SK-N-SH (cell line): ENCODE measurements at regions not wholly inside any gene's neighbourhood (a gene's known extent, or its start where the extent isn't known, plus 50 kb on each side); places are given as distances from the start of the nearest gene placed in this dataset.

Experiments
- CTCF ChIA-PET: fragments of 300-600, 350-600 bp; formaldehyde crosslinking; extraction: SDS; loops from one replicate; lab custom pipeline; 2021; lab: Yijun Ruan, JAX
- POLR2A ChIA-PET: fragments of 350-600 bp; sonication (Branson Sonifier 250); formaldehyde crosslinking; extraction: SDS; loops from one replicate; lab custom pipeline; 2020; ENCODE audit warnings: antibody characterized with exemption, inconsistent platforms; lab: Yijun Ruan, JAX
- DNase-seq: peaks from one replicate; pipeline ENCODE4 v3.0.0; 2012
- H2AFZ ChIP-seq: fragments of 200-600 bp; sonication (generic); 2 replicates; pipeline ENCODE4 v1.8.1; 2016; ENCODE audit warnings: antibody characterized with exemption, mild to moderate bottlenecking, low read depth
- H3F3A ChIP-seq: fragments of 200-600 bp; sonication (generic); replicated peaks from 2 replicates; pipeline ENCODE3; 2016; ENCODE audit warnings: antibody characterized with exemption, mild to moderate bottlenecking; ENCODE audit not compliant: insufficient read depth
- H3K27ac ChIP-seq, 2 experiments: fragments of 200-500 bp in 1 of 2; fragments of 200-600 bp in 1 of 2; sonication (Bioruptor generic) in 1 of 2; sonication (generic), shearing (Covaris generic) in 1 of 2; 2 replicates each; pipeline versions ENCODE4 v1.5.1 to v1.6.1; 2014 to 2016; ENCODE audit warnings: low read depth in 2 of 2, inconsistent platforms in 1 of 2, low read length in 1 of 2, mild to moderate bottlenecking in 1 of 2, mixed read lengths in 1 of 2
- H3K27me3 ChIP-seq: fragments of 200-600 bp; sonication (generic), shearing (Covaris generic); 2 replicates; pipeline ENCODE4 v1.6.1; 2016; ENCODE audit warnings: mixed run types; ENCODE audit not compliant: insufficient read depth
- H3K36me3 ChIP-seq, 2 experiments: fragments of 200-500 bp in 1 of 2; fragments of 200-600 bp in 1 of 2; sonication (Bioruptor generic) in 1 of 2; sonication (generic) in 1 of 2; replicated peaks in 1 of 2; 2 replicates each; pipeline versions ENCODE3 to v1.5.1; 2014 to 2016; ENCODE audit warnings: low read length in 1 of 2, mild to moderate bottlenecking in 1 of 2; ENCODE audit not compliant: insufficient read depth in 2 of 2, control insufficient read depth in 1 of 2
- H3K4me1 ChIP-seq, 2 experiments: fragments of 200-500 bp in 1 of 2; fragments of 200-600 bp in 1 of 2; sonication (Bioruptor generic) in 1 of 2; sonication (generic), shearing (Covaris generic) in 1 of 2; 2 replicates each; pipeline versions ENCODE4 v1.5.1 to v1.6.1; 2014 to 2016; ENCODE audit warnings: low read depth in 1 of 2, low read length in 1 of 2, mixed run types in 1 of 2; ENCODE audit not compliant: insufficient read depth in 2 of 2, control insufficient read depth in 1 of 2
- H3K4me2 ChIP-seq: fragments of 200-600 bp; sonication (generic), shearing (Covaris generic); 2 replicates; pipeline ENCODE4 v1.6.1; 2017; ENCODE audit warnings: mixed run types
- H3K4me3 ChIP-seq, 2 experiments: fragments of 200-500 bp in 1 of 2; fragments of 200-600 bp in 1 of 2; sonication (Bioruptor generic) in 1 of 2; sonication (generic), shearing (Covaris generic) in 1 of 2; 2 replicates each; pipeline versions ENCODE4 v1.5.1 to v1.8.1; 2014 to 2016; ENCODE audit warnings: low read depth in 2 of 2, inconsistent platforms in 1 of 2, low read length in 1 of 2, mild to moderate bottlenecking in 1 of 2, mixed read lengths in 1 of 2, moderate library complexity in 1 of 2
- H3K79me2 ChIP-seq: fragments of 200-600 bp; sonication (generic); 2 replicates; pipeline ENCODE4 v1.8.1; 2017; ENCODE audit warnings: mild to moderate bottlenecking; ENCODE audit not compliant: insufficient read depth
- H3K9ac ChIP-seq: fragments of 200-600 bp; sonication (generic); 2 replicates; pipeline ENCODE4 v1.6.1; 2017; ENCODE audit warnings: mixed run types
- H3K9me2 ChIP-seq: fragments of 200-600 bp; sonication (generic); 2 replicates; pipeline ENCODE4 v1.6.1; 2017; ENCODE audit warnings: mixed run types
- H3K9me3 ChIP-seq: fragments of 200-600 bp; sonication (generic); 2 replicates; pipeline ENCODE4 v1.6.1; 2017; ENCODE audit warnings: mixed run types, mild to moderate bottlenecking, moderate library complexity
- H4K20me1 ChIP-seq: fragments of 200-600 bp; sonication (generic); 2 replicates; pipeline ENCODE4 v1.6.1; 2017; ENCODE audit warnings: mild to moderate bottlenecking, mixed run types; ENCODE audit not compliant: insufficient read depth
- CHD2 ChIP-seq: fragments of 150-350 bp; IDR thresholded peaks from 2 replicates; pipeline ENCODE4 v1.6.1; 2018; ENCODE audit warnings: low read length; ENCODE audit not compliant: partially characterized antibody
- ELF1 ChIP-seq: IDR thresholded peaks from 2 replicates; pipeline ENCODE4 v1.4.0; 2012
- EP300 ChIP-seq, 2 experiments: IDR thresholded peaks; 2 replicates each; pipeline versions ENCODE4 v1.4.0 to v1.6.1; 2012; ENCODE audit warnings: borderline replicate concordance in 1 of 2, low read depth in 1 of 2, low read length in 1 of 2
- FOSL2 ChIP-seq: IDR thresholded peaks from 2 replicates; pipeline ENCODE4 v1.4.0; 2012; ENCODE audit warnings: low read depth, mild to moderate bottlenecking, moderate library complexity, borderline replicate concordance
- GATA2 ChIP-seq: sonication (generic); formaldehyde crosslinking; IDR thresholded peaks from 2 replicates; pipeline ENCODE4 v1.5.0; 2020; ENCODE audit warnings: mild to moderate bottlenecking, missing genetic modification reagents
- JUND ChIP-seq: IDR thresholded peaks from 2 replicates; pipeline ENCODE4 v1.4.0; 2012
- MEF2A ChIP-seq: IDR thresholded peaks from 2 replicates; pipeline ENCODE4 v1.4.0; 2012; ENCODE audit warnings: low read depth, borderline replicate concordance
- NRF1 ChIP-seq: IDR thresholded peaks from 2 replicates; pipeline ENCODE4 v1.6.1; 2012; ENCODE audit warnings: low read depth, mild to moderate bottlenecking, low read length
- PBX3 ChIP-seq: IDR thresholded peaks from 2 replicates; pipeline ENCODE4; 2012
- RCOR1 ChIP-seq: fragments of 150-350 bp; IDR thresholded peaks from 2 replicates; pipeline ENCODE4 v1.6.1; 2017; ENCODE audit warnings: antibody characterized with exemption, low read length
- RFX5 ChIP-seq: IDR thresholded peaks from 2 replicates; pipeline ENCODE4 v1.6.1; 2012; ENCODE audit warnings: mild to moderate bottlenecking, improper control_type of control experiment, low read length
- RXRA ChIP-seq: IDR thresholded peaks from 2 replicates; pipeline ENCODE4 v1.4.0; 2012; ENCODE audit warnings: low read depth, mild to moderate bottlenecking, borderline replicate concordance
- SIN3A ChIP-seq: IDR thresholded peaks from 2 replicates; pipeline ENCODE4 v1.6.1; 2012; ENCODE audit warnings: low read depth, mild to moderate bottlenecking, low read length, moderate library complexity, borderline replicate concordance
- TAF1 ChIP-seq: IDR thresholded peaks from 2 replicates; pipeline ENCODE4 v1.6.1; 2012; ENCODE audit warnings: low read depth, mild to moderate bottlenecking, low read length, moderate library complexity, borderline replicate concordance
- TCF12 ChIP-seq: IDR thresholded peaks from 2 replicates; pipeline ENCODE4 v1.4.0; 2012
- TEAD4 ChIP-seq: IDR thresholded peaks from 2 replicates; pipeline ENCODE4 v1.4.0; 2012; ENCODE audit warnings: mild to moderate bottlenecking, borderline replicate concordance; ENCODE audit not compliant: insufficient read depth
- USF1 ChIP-seq: IDR thresholded peaks from 2 replicates; pipeline ENCODE4 v1.4.0; 2012; ENCODE audit warnings: low read depth, borderline replicate concordance
- USF2 ChIP-seq: fragments of 150-350 bp; IDR thresholded peaks from 2 replicates; pipeline ENCODE4 v1.6.1; 2017; ENCODE audit warnings: antibody characterized with exemption, low read length, low read depth, borderline replicate concordance
- YY1 ChIP-seq: IDR thresholded peaks from 2 replicates; pipeline ENCODE4 v1.4.0; 2012; ENCODE audit warnings: low read depth, mild to moderate bottlenecking
- WGBS: methylation state at CpG from one replicate; pipeline ENCODE4 v1.1.6; 2017; ENCODE audit warnings: low lambda C conversion rate; 5-methylcytosine and 5-hydroxymethylcytosine counted together

DNA sequence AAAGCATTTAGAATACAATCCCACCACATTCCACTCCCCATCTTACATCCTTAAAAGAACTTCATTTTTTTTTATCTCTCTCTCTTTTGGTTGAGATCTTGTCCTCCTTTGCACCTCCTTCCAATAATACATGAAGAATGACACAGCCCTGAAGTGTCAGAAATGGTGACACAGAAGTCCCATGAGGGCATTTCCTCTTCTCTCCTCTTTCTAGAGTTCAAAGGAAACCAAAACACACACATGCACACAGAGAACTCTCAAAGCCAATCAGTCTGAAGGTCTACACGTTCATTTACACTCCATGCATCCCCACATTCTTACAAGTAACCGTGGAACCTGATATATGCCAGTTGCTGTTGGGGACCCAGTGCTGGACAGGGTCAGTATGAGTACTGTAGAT is 450.7 kb downstream of the HNRNPD start:
- 4% methylated on average over 2 of the region's 2 CpGs for WGBS
- ChIA-PET POLR2A (no interaction called here), CTCF (interaction anchor here (2.9 kb wide), 1 partner anchor 10 kb away, joined by 10 read pairs; no protein-coding TSS in a partner anchor)
- Histone ChIP-seq H3F3A (no peaks in the 10 kb centered on the region), H3K27ac (no peak overlapping the region), H3K9me2 (no peaks in the 10 kb centered on the region), H3K27me3 (no peaks in the 10 kb centered on the region), H3K4me3 (no peak overlapping the region)
- TF ChIP-seq PBX3 (no peak), MEF2A (no peak), USF1 (no peak), RCOR1 (no peak)
- TF ChIP-seq, all 33 proteins: peak for 0
- no peaks in the 10 kb centered on the region for H4K20me1 ChIP-seq
- no peaks in the 10 kb centered on the region for H3K79me2 ChIP-seq
- H3K36me3 ChIP-seq, result no peaks in the 10 kb centered on the region
- no peak overlapping the region for H2AFZ ChIP-seq
- DNase-seq, result no peak
- H3K4me1 ChIP-seq, result no peaks in the 10 kb centered on the region
- H3K9me3 ChIP-seq, result no peaks in the 10 kb centered on the region
- no peak overlapping the region for H3K4me2 ChIP-seq
- no peak overlapping the region for H3K9ac ChIP-seq

GRCh38 chr4:81922313-81922712 is 450.6 kb upstream of the RASGEF1B start:
- no peak overlapping the region for H2AFZ ChIP-seq
- CTCF ChIA-PET, result interaction anchor here (2.9 kb wide), 1 partner anchor 9 kb away, joined by 10 read pairs; no protein-coding TSS in a partner anchor
- no peaks in the 10 kb centered on the region for H3K27me3 ChIP-seq
- H3K9me2 ChIP-seq, result no peaks in the 10 kb centered on the region
- no peak overlapping the region for H3K9ac ChIP-seq
- TF ChIP-seq YY1, result no peak
- no peak for TF ChIP-seq NRF1
- no peak for TF ChIP-seq JUND
- WGBS, result 1% methylated on average over 3 of the region's 3 CpGs
- POLR2A ChIA-PET, result no interaction called here
- H3K27ac ChIP-seq, result no peak overlapping the region
- H3K4me3 ChIP-seq, result no peak overlapping the region
- H3F3A ChIP-seq, result no peaks in the 10 kb centered on the region
- H3K4me2 ChIP-seq, result no peak overlapping the region
- no peaks in the 10 kb centered on the region for H3K9me3 ChIP-seq
- H4K20me1 ChIP-seq, result no peaks in the 10 kb centered on the region
- no peaks in the 10 kb centered on the region for H3K36me3 ChIP-seq
- no peaks in the 10 kb centered on the region for H3K79me2 ChIP-seq
- DNase-seq, result no peak
- no peaks in the 10 kb centered on the region for H3K4me1 ChIP-seq

GRCh38 chr4:81921751-81922159 is 450.0 kb upstream of the RASGEF1B start:
- Histone ChIP-seq H3K9ac (no peak overlapping the region), H3K9me3 (no peaks in the 10 kb centered on the region), H2AFZ (no peak overlapping the region), H3F3A (no peaks in the 10 kb centered on the region), H3K4me3 (no peak overlapping the region), H3K4me1 (no peaks in the 10 kb centered on the region), H3K4me2 (no peak overlapping the region), H3K27ac (no peak overlapping the region), H3K9me2 (no peaks in the 10 kb centered on the region), H3K36me3 (no peaks in the 10 kb centered on the region), H3K27me3 (no peaks in the 10 kb centered on the region), H3K79me2 (no peaks in the 10 kb centered on the region), H4K20me1 (no peaks in the 10 kb centered on the region)
- TF ChIP-seq EP300 (IDR thresholded peaks at IDR 0.05; ENCODE audit: borderline replicate concordance in 1 of 2, low read depth in 1 of 2, low read length in 1 of 2) (no peak), SIN3A (no peak), RXRA (no peak), USF1 (no peak), GATA2 (CRISPR knock-in tag) (no peak), NRF1 (no peak), USF2 (no peak), RFX5 (no peak), ELF1 (no peak), TCF12 (no peak), FOSL2 (no peak), TEAD4 (no peak), CHD2 (no peak), TAF1 (no peak), YY1 (no peak)
- WGBS, result 5% methylated on average over 2 of the region's 4 CpGs
- ChIA-PET CTCF (interaction anchor here (2.9 kb wide), 1 partner anchor 9 kb away, joined by 10 read pairs; no protein-coding TSS in a partner anchor), POLR2A (no interaction called here)
- no peak for DNase-seq
